Glutamatergic neuron (in vitro differentiated cells): ENCODE measurements at regions not wholly inside any gene's neighbourhood (a gene's known extent, or its start where the extent isn't known, plus 50 kb on each side); places are given as distances from the start of the nearest gene placed in this dataset.

Experiments
- DNase-seq: peaks from one replicate; pipeline ENCODE4 v3.0.0; 2022
- H3K27ac Mint-ChIP-seq: one replicate; pipeline ENCODE4 v1.8.0; 2020; ENCODE audit warnings: mild to moderate bottlenecking, mixed read lengths, inconsistent platforms; ENCODE audit not compliant: unreplicated experiment
- H3K27me3 Mint-ChIP-seq: one replicate; pipeline ENCODE4 v1.8.0; 2020; ENCODE audit warnings: mild to moderate bottlenecking, moderate library complexity, mixed read lengths, inconsistent platforms; ENCODE audit not compliant: unreplicated experiment
- H3K36me3 Mint-ChIP-seq: one replicate; pipeline ENCODE4 v1.8.0; 2020; ENCODE audit warnings: mild to moderate bottlenecking, mixed read lengths, inconsistent platforms; ENCODE audit not compliant: unreplicated experiment
- H3K4me1 Mint-ChIP-seq: one replicate; pipeline ENCODE4 v1.8.0; 2020; ENCODE audit warnings: mild to moderate bottlenecking, low read depth, mixed read lengths, inconsistent platforms; ENCODE audit not compliant: unreplicated experiment
- H3K4me3 Mint-ChIP-seq: one replicate; pipeline ENCODE4 v1.8.0; 2020; ENCODE audit warnings: mild to moderate bottlenecking, mixed read lengths, inconsistent platforms; ENCODE audit not compliant: unreplicated experiment
- H3K9me3 Mint-ChIP-seq: one replicate; pipeline ENCODE4 v1.8.0; 2020; ENCODE audit warnings: mild to moderate bottlenecking, moderate library complexity, mixed read lengths, inconsistent platforms; ENCODE audit not compliant: unreplicated experiment
- CTCF ChIP-seq: fragments of 200-600 bp; sonication (generic); IDR thresholded peaks from one replicate; pipeline ENCODE4 v1.5.0; 2021; ENCODE audit not compliant: partially characterized antibody, unreplicated experiment

GRCh38 chr22:19595532-19595931 is 71.3 kb upstream of the CLDN5 start:
- peaks cover 3% of the 10 kb centered on the region for H3K27me3 Mint-ChIP-seq
- no peaks in the 10 kb centered on the region for H3K4me1 Mint-ChIP-seq
- DNase-seq, result no peak
- no peak overlapping the region for H3K4me3 Mint-ChIP-seq
- no peak overlapping the region for H3K27ac Mint-ChIP-seq
- H3K9me3 Mint-ChIP-seq, result no peaks in the 10 kb centered on the region
- no peaks in the 10 kb centered on the region for H3K36me3 Mint-ChIP-seq
- TF ChIP-seq CTCF, result no peak

GRCh38 chr22:19596680-19597398 is 72.6 kb upstream of the CLDN5 start:
- TF ChIP-seq CTCF, result no peak
- Mint-ChIP-seq H3K36me3 (no peaks in the 10 kb centered on the region), H3K27ac (no peak overlapping the region), H3K9me3 (peaks cover 2% of the 10 kb centered on the region), H3K4me3 (no peak overlapping the region), H3K27me3 (peaks cover 3% of the 10 kb centered on the region), H3K4me1 (no peaks in the 10 kb centered on the region)
- DNase-seq, result peak; percentile 38

GRCh38 chr22:19597399-19597735 is 73.2 kb upstream of the CLDN5 start:
- H3K9me3 Mint-ChIP-seq, result peaks cover 2% of the 10 kb centered on the region
- peaks cover 3% of the 10 kb centered on the region for H3K27me3 Mint-ChIP-seq
- no peak overlapping the region for H3K4me3 Mint-ChIP-seq
- no peak overlapping the region for H3K27ac Mint-ChIP-seq
- DNase-seq, result no peak
- no peaks in the 10 kb centered on the region for H3K36me3 Mint-ChIP-seq
- no peak for TF ChIP-seq CTCF
- H3K4me1 Mint-ChIP-seq, result no peaks in the 10 kb centered on the region

GRCh38 chr22:19598054-19598855 is 74.0 kb upstream of the CLDN5 start:
- H3K4me1 Mint-ChIP-seq, result no peaks in the 10 kb centered on the region
- no peak for TF ChIP-seq CTCF
- no peaks in the 10 kb centered on the region for H3K36me3 Mint-ChIP-seq
- H3K9me3 Mint-ChIP-seq, result peaks cover 2% of the 10 kb centered on the region
- DNase-seq, result no peak
- H3K27me3 Mint-ChIP-seq, result peaks cover 3% of the 10 kb centered on the region
- no peak overlapping the region for H3K27ac Mint-ChIP-seq
- H3K4me3 Mint-ChIP-seq, result no peak overlapping the region

- peaks cover 2% of the 10 kb centered on the region for H3K9me3 Mint-ChIP-seq
- H3K4me1 Mint-ChIP-seq, result no peaks in the 10 kb centered on the region
- no peak overlapping the region for H3K27ac Mint-ChIP-seq
- H3K4me3 Mint-ChIP-seq, result no peak overlapping the region
- no peaks in the 10 kb centered on the region for H3K36me3 Mint-ChIP-seq
- no peak for DNase-seq
- H3K27me3 Mint-ChIP-seq, result no peaks in the 10 kb centered on the region
- no peak for TF ChIP-seq CTCF
These were observed 74.8 kb upstream of the CLDN5 start for GRCh38 chr22:19599004-19599403.
